HT-29 (cell line): ENCODE measurements at regions not wholly inside any gene's neighbourhood (a gene's known extent, or its start where the extent isn't known, plus 50 kb on each side); places are given as distances from the start of the nearest gene placed in this dataset.
"Not testable (repeated sequence)": the region's sequence is repeated elsewhere in the genome, so short reads cannot be mapped to it uniquely, and the experiment has no call there.

Experiments
- DNase-seq: peaks from one replicate; pipeline ENCODE4 v3.0.0-alpha.2; 2015; ENCODE audit warnings: low spot score

DNA sequence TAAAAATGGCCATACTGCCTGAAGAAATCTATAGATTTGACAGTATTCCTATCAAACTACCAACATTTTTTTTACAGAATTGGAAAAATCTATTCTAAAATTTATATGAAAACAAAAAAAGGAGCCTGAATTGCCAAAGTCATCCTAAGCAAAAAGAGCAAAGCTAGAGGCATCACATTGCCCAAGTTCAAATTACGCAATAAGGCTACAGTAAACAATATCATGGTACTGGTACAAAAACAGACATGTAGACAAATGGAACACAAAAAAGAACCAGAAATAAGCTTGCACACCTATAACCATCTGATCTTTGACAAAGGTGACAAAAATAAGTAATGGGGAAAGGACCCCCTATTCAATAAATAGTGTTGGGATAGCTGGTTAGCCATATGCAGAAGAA is 50.2 kb upstream of the THSD7B start:
- DNase-seq, result no peak

DNA sequence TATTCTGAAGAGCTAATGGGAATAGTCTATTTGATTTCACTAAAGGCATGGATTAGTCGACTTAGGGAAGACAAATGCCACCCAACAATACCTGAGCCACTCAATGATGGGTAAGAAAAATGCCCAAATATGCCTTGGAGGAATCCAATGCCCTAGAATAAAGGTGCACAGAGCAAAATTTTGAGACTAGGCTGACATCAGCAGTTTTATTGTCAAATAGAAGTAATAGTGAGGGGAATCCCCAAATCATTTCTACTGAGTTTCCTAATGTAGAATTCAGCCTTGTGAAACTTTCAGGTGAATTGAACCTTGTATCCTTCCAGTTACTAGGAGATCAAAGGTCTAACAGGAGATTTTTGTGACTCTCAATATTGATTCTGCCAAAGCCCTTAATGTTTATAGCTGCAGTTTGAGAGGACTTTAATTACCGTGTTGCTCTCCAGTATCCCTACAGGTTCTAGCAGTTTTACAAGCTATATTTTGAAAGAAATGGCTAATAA is 50.8 kb upstream of the THSD7B start:
- no peak for DNase-seq

GRCh38 chr2:136713739-136714138 is 51.6 kb upstream of the THSD7B start:
- DNase-seq, result no peak

GRCh38 chr2:136705336-136705735 is 60.0 kb upstream of the THSD7B start:
- no peak for DNase-seq

- no peak for DNase-seq
Measured at GRCh38 chr2:136703214-136703613, 62.1 kb upstream of the THSD7B start.

DNA sequence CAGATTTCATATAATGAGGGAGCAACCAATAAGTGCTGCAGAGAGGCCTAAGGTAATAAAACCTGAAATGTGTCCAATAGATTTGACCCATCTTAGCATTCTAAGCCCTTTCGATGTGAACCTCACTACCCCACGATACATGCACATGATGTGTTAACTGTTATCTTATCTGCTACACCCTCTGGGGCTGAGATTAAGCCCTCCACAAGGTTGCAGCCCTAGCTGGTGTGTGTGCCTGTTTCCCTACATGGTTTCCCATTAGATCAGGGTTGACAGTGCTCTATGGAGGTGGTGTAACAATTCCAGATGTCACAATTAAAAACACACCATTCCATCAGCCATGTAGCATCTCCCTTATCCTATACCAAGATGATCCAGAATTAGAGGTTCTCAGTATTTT is 68.9 kb upstream of the THSD7B start:
- no peak for DNase-seq

GRCh38 chr2:136693966-136694365 is 71.4 kb upstream of the THSD7B start:
- DNase-seq, result no peak

GRCh38 chr2:136680079-136680478 is 85.3 kb upstream of the THSD7B start:
- not testable (repeated sequence) for DNase-seq

DNA sequence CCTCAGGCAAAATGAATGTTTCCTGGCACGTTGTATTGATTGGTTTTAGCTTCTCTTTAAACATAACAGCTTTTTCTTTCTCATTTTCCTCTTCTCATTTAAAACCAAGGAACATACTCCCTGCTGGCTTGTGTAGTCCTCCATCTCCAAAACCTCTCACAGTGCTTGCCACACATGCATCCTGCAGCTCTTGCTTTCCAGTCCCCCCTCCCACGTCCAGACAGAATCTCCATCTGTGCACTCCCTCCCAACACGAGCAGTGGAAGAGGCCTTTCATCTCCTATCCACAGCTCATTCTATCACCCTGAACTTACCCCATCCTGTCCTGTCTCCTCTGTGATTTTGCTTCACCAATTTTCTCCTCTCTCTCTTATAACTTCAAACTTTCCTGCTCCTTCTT is 99.6 kb upstream of the THSD7B start:
- no peak for DNase-seq

- DNase-seq, result no peak
Measured at GRCh38 chr2:136664713-136665405, 100.5 kb upstream of the THSD7B start.

- no peak for DNase-seq
Measured at GRCh38 chr2:136658201-136658600, 107.1 kb upstream of the THSD7B start.

- DNase-seq, result no peak
Measured at GRCh38 chr2:136653861-136654260, 111.5 kb upstream of the THSD7B start.

- no peak for DNase-seq
Measured at GRCh38 chr2:136651456-136652010, 113.8 kb upstream of the THSD7B start.

GRCh38 chr2:136647039-136647438 is 118.3 kb upstream of the THSD7B start:
- no peak for DNase-seq

DNA sequence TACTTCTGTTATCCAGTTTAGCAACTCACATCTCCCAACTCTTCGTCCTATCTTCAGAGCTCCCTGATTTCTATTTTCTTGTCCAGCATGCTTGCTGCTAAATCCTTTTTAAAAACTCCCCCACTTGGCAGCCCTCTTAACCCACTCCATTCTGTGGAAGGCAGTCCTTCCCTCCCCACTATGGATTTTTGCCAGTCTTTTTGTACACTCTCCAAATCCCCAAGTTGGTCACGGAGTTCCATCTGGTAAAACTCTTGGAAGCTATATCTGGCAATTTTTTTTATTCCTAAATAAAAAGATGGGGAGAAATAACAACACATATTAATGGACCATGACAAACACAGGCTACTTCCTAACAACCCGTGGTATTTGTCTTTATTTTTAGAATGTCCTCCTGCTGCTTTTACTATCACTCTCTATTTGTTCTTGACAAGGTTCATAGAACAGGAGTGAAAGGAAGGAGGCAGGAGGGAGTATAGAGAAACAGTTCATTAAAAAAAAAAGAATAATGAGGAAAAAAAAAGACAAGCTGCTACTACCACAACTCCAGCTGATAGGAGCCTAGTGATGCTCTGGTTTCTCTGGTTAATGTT is 120.0 kb upstream of the THSD7B start:
- no peak for DNase-seq

GRCh38 chr2:136639651-136640050 is 125.7 kb upstream of the THSD7B start:
- DNase-seq, result no peak

GRCh38 chr2:136638193-136638592 is 127.2 kb upstream of the THSD7B start:
- no peak for DNase-seq

- no peak for DNase-seq
Measured at GRCh38 chr2:136637402-136637801, 127.9 kb upstream of the THSD7B start.

DNA sequence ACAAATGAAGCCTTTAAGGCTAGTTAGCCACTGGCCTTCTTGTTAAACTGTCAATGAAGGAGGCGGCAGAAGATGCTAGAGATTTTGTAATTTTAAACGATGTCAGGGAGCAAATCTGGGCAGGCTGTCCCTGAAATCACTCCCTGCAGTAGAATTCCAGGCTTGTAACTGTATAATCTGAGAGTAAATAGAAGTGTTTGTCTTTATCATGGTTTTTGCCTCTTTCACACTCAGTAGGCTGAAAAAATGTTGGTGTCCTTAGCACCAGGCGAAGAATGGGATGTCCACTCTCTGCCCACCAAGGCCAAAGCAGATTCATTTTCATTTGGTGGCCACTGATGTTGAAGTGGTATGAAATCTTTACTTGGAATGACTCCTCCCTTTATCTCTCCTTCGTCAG is 136.9 kb upstream of the THSD7B start:
- no peak for DNase-seq

DNA sequence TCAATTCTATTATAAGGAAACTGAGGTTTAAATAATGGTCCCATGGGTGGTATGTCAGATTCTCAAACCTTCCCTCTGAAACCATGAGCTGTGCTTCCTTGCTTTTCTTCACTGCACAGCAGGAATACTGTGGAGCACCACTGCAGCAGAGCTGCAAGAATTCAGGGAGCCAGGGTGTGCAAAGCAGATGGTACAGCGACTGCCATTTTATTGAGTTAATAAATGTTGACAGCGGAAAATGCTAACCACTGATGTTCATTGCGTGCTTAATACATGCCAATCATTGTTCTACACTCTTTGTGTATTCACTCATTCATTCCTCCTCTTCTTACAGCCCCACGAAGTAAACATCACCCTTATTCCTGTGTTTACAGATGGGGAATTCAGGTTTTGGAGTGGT is 152.2 kb upstream of the THSD7B start:
- no peak for DNase-seq

- no peak for DNase-seq
Measured at GRCh38 chr2:136612079-136612478, 153.3 kb upstream of the THSD7B start.

- DNase-seq, result no peak
Measured at GRCh38 chr2:136611451-136611850, 153.9 kb upstream of the THSD7B start.

DNA sequence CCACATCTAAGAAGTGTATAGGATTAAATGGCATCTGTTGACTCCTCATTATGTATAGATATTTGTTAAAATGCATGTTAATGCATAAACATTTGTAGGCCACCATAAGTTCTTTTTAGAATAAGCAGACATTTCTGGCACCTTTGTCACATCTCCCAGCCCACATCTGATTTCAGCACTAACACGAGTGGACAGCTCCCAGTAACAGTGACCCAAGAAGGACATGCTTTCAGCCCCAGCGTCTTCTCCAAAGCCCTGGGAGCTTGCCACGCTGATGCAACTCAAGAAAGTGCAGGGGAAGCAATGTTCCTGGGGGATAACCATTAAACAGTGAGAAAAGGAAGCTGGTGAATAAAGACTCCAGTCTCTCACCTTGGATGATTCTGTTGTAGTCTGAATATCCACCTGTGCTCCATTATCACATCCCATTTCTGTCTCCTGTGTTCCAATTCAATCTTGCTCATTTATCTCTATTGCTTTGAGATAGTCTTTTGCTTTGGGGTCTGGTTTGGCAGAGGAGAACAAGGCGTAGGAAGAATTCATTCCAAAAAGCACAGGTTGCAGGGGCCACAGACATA is 182.6 kb upstream of the THSD7B start:
- peak; percentile 38 for DNase-seq
